ENCODE measurements at regions not wholly inside any gene's neighbourhood (a gene's known extent, or its start where the extent isn't known, plus 50 kb on each side); places are given as distances from the start of the nearest gene placed in this dataset.

DNA sequence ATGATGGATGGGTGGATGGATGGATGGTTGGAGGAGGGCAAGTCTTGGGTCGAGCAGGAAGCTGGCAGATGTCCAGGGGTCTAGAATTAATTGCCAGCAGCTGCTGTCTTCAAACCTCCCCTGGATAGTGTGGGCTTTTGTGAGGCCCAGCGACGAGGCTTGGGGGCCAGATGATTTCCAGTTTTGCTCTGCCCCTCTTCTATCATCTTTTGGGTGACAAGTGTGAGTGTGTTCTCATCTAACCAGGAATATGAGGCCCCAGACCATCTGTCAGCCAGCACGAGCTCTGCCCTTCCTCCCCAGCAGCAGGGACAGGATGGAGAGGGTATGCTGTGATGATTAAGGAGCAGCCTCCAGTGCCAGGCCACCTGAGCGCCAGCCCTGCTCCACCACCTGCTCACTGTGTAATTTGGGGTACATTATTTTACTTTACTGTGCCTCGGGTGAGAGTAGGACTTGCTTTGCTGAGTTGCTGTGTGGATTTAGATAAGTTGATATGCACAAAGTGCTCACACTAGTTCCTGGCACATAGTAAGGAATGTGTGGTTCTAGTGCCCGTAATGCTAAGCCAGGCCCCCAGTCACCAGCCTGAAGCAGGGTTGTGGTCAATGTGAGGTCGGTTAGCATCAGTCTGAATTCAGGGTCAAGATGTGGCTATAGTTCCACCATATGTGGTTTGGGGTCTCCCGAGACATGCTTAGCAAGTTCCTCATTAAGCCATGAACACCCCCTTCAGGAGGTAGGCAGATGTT is 251.1 kb downstream of the CYP26B1 start:
- Histone ChIP-seq H2AFZ (ENCODE audit: low read depth, low read length) (no peak overlapping the region), H3K27me3 (ENCODE audit: control insufficient read depth in 2 of 2, insufficient read depth in 2 of 2, low read length in 2 of 2) (peaks cover 10 to 50% of the 10 kb centered on the region in 2 experiments), H3K9me3 (replicated peaks; ENCODE audit: control insufficient read depth, insufficient read depth, low read depth, low read length) (no peaks in the 10 kb centered on the region), H3K9ac (ENCODE audit: insufficient read depth in 1 of 2, low read depth in 2 of 2, low read length in 2 of 2) (no peak overlapping the region), H3K4me2 (ENCODE audit: insufficient read depth, low read length) (no peak overlapping the region), H3K4me3 (no peak overlapping the region), H3K79me2 (ENCODE audit: control insufficient read depth, insufficient read depth, low read length) (no peaks in the 10 kb centered on the region), H3K36me3 (ENCODE audit: control insufficient read depth, insufficient read depth, low read length) (no peaks in the 10 kb centered on the region), H3K27ac (ENCODE audit: extremely low read depth, low read depth, low read length) (no peak overlapping the region), H4K20me1 (replicated peaks; ENCODE audit: control insufficient read depth, insufficient read depth, low read length) (no peaks in the 10 kb centered on the region; the same call in 1 of the 2 replicates), H3K9me1 (ENCODE audit: control insufficient read depth, insufficient read depth, low read length) (no peaks in the 10 kb centered on the region), H3K4me1 (replicated peaks in 1 of 2; ENCODE audit: control insufficient read depth in 2 of 2, insufficient read depth in 2 of 2, low read length in 2 of 2) (no peaks in the 10 kb centered on the region; a peak in 1 of 5 replicates)
- POLR2A ChIA-PET = interaction anchor here (0.6 to 1.3 kb wide), 4 partner anchors 11 to 142 kb away, joined by 3 read pairs; no protein-coding TSS in a partner anchor
- WGBS (ENCODE audit: insufficient coverage, low coverage, missing lambda C conversion rate) = 12% methylated on average over 7 of the region's 9 CpGs
- ATAC-seq = no peak
- no peak for FAIRE-seq
- CTCF ChIA-PET (ENCODE audit: low intra/inter-chr PET ratio) = no interaction called here
- intact Hi-C loops (cut with micrococcal nuclease) (no loop called here), in situ Hi-C loops (cut with MboI) (no loop called here)
- peak in 1 of 4 experiments; percentile 3 for DNase-seq (ENCODE audit: extremely low read depth in 1 of 4, low spot score in 3 of 4)
- no TSS peak for BruUV-seq (replicated peaks)
- TF ChIP-seq KDM1A (IDR thresholded peaks at IDR 0.05) (no peak), MCM5 (IDR thresholded peaks at IDR 0.05; ENCODE audit: low read depth) (no peak), TCF3 (CRISPR knock-in tag; IDR thresholded peaks at IDR 0.05) (no peak)
- TF ChIP-seq, protein P1, sequence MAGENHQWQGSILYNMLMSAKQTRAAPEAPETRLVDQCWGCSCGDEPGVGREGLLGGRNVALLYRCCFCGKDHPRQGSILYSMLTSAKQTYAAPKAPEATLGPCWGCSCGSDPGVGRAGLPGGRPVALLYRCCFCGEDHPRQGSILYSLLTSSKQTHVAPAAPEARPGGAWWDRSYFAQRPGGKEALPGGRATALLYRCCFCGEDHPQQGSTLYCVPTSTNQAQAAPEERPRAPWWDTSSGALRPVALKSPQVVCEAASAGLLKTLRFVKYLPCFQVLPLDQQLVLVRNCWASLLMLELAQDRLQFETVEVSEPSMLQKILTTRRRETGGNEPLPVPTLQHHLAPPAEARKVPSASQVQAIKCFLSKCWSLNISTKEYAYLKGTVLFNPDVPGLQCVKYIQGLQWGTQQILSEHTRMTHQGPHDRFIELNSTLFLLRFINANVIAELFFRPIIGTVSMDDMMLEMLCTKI (IDR thresholded peaks at IDR 0.05; ENCODE audit: partially characterized antibody) = no peak
- TF ChIP-seq, protein P2, sequence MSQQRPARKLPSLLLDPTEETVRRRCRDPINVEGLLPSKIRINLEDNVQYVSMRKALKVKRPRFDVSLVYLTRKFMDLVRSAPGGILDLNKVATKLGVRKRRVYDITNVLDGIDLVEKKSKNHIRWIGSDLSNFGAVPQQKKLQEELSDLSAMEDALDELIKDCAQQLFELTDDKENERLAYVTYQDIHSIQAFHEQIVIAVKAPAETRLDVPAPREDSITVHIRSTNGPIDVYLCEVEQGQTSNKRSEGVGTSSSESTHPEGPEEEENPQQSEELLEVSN (IDR thresholded peaks at IDR 0.05; ENCODE audit: borderline replicate concordance in 1 of 2, extremely low read depth in 1 of 2, insufficient read depth in 1 of 2, insufficient read length in 1 of 2, low read depth in 1 of 2, low read length in 1 of 2, poor library complexity in 1 of 2, severe bottlenecking in 1 of 2) = no peak
- TF ChIP-seq, protein P3, sequence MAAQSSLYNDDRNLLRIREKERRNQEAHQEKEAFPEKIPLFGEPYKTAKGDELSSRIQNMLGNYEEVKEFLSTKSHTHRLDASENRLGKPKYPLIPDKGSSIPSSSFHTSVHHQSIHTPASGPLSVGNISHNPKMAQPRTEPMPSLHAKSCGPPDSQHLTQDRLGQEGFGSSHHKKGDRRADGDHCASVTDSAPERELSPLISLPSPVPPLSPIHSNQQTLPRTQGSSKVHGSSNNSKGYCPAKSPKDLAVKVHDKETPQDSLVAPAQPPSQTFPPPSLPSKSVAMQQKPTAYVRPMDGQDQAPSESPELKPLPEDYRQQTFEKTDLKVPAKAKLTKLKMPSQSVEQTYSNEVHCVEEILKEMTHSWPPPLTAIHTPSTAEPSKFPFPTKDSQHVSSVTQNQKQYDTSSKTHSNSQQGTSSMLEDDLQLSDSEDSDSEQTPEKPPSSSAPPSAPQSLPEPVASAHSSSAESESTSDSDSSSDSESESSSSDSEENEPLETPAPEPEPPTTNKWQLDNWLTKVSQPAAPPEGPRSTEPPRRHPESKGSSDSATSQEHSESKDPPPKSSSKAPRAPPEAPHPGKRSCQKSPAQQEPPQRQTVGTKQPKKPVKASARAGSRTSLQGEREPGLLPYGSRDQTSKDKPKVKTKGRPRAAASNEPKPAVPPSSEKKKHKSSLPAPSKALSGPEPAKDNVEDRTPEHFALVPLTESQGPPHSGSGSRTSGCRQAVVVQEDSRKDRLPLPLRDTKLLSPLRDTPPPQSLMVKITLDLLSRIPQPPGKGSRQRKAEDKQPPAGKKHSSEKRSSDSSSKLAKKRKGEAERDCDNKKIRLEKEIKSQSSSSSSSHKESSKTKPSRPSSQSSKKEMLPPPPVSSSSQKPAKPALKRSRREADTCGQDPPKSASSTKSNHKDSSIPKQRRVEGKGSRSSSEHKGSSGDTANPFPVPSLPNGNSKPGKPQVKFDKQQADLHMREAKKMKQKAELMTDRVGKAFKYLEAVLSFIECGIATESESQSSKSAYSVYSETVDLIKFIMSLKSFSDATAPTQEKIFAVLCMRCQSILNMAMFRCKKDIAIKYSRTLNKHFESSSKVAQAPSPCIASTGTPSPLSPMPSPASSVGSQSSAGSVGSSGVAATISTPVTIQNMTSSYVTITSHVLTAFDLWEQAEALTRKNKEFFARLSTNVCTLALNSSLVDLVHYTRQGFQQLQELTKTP (IDR thresholded peaks at IDR 0.05; ENCODE audit: low read depth in 1 of 2, partially characterized antibody in 2 of 2) = no peak
- TF ChIP-seq, protein P4, sequence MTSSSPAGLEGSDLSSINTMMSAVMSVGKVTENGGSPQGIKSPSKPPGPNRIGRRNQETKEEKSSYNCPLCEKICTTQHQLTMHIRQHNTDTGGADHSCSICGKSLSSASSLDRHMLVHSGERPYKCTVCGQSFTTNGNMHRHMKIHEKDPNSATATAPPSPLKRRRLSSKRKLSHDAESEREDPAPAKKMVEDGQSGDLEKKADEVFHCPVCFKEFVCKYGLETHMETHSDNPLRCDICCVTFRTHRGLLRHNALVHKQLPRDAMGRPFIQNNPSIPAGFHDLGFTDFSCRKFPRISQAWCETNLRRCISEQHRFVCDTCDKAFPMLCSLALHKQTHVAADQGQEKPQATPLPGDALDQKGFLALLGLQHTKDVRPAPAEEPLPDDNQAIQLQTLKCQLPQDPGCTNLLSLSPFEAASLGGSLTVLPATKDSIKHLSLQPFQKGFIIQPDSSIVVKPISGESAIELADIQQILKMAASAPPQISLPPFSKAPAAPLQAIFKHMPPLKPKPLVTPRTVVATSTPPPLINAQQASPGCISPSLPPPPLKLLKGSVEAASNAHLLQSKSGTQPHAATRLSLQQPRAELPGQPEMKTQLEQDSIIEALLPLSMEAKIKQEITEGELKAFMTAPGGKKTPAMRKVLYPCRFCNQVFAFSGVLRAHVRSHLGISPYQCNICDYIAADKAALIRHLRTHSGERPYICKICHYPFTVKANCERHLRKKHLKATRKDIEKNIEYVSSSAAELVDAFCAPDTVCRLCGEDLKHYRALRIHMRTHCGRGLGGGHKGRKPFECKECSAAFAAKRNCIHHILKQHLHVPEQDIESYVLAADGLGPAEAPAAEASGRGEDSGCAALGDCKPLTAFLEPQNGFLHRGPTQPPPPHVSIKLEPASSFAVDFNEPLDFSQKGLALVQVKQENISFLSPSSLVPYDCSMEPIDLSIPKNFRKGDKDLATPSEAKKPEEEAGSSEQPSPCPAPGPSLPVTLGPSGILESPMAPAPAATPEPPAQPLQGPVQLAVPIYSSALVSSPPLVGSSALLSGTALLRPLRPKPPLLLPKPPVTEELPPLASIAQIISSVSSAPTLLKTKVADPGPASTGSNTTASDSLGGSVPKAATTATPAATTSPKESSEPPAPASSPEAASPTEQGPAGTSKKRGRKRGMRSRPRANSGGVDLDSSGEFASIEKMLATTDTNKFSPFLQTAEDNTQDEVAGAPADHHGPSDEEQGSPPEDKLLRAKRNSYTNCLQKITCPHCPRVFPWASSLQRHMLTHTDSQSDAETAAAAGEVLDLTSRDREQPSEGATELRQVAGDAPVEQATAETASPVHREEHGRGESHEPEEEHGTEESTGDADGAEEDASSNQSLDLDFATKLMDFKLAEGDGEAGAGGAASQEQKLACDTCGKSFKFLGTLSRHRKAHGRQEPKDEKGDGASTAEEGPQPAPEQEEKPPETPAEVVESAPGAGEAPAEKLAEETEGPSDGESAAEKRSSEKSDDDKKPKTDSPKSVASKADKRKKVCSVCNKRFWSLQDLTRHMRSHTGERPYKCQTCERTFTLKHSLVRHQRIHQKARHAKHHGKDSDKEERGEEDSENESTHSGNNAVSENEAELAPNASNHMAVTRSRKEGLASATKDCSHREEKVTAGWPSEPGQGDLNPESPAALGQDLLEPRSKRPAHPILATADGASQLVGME (CRISPR knock-in tag; IDR thresholded peaks at IDR 0.05) = no peak

Data from K562 (cell line).